Fibroblast of peridontal ligament (primary cell): ENCODE measurements at regions not wholly inside any gene's neighbourhood (a gene's known extent, or its start where the extent isn't known, plus 50 kb on each side); places are given as distances from the start of the nearest gene placed in this dataset.

Source experiments
- DNase-seq: peaks from one replicate; pipeline ENCODE4 v3.0.0-alpha.2; 2010; ENCODE audit errors: extremely low read depth

DNA sequence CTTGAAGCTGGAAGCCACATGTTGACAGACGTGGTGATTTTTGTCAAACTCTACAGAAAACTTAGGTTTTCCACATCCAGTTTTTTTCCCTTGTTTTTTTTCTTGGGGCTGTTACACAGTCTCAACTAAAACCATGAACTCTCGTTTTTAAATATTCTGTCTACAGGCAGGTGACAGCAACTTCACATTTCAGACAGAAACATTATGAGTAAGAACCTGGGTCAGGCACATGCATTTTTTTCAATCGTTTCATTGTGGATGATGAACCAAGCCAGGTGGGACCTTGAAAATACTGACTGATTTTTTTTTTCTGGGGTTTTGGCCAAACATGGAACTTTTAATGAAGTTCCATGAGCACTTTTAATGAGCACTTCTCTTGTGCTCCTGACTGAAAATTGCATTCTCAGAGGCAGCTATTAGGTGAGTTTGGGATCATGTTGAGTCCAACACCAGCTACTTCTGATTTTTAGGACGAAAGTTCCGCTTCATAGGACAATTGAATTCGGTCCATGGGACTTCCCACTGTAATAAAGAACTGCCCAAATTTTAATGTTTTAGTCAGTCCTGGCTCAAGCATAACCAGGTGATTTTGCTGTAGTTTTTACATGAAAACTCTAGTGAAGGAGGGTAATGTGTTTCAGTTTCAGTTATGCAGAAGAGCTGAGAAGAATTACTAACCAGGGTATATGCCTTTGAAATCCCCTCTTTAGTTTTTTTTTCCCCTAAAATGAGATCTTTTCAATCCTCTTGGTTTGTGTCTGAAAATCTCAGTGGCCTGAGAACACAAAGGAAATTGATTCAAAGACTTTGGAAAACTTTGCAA lies 93.2 kb upstream of the ADAMTS16 start:
- DNase-seq, result no peak

DNA sequence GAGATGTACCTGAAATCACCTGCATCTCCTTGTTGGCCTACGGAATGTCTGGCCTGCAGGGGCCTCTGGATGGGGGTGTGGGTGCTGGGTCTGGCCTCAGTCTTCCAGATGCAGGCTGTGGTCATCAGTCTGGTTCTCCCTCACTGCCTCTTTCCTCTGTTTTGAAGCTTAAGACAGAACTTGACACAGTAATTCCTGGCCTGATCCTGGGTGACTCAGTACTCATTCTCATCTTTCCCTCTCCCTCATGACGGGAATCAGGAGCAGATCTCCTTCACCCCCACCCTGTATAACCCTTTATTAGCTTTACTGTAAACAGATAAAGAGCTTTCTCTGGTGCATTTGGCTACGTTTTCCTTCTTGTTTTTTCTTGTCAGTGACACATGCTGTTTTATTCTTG lies 89.3 kb upstream of the ADAMTS16 start:
- no peak for DNase-seq

DNA sequence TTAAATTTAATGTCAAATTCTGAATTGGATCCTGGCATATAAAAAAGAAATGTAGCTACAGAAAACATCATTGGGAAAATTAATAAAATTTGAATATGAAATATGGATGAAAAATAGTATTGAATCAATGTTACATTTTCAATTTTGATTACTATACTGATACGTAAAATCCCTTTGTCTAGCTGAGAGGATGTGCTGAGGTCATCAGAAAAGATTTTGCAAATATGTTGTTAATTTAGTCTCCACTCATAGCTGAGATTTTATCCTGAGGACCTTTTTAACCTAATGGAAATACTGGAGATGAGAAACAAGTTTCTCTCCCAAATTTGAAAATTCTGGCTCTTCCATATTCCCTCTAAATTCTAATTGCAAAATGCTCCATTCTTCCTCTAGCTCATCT lies 84.4 kb upstream of the ADAMTS16 start:
- DNase-seq, result no peak

DNA sequence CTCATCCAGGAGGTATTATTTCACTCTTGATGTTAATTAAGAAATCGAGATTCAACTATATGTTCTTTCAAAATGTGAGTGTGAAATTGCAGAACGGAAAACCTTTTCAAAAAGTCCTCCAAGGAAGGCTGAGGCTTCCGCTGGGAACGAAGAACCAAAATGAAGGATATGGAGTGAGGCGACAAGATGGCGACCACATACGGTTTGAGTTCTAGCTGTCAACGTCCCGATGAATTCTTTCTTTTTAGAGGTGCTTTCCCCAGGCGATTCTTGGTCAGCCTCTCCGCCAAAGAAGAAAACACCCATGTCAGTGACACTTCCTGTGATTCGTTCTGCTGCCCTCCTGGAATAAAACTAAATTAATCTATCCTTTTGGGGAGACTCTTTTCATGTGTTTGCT lies 78.3 kb upstream of the ADAMTS16 start:
- no peak for DNase-seq

DNA sequence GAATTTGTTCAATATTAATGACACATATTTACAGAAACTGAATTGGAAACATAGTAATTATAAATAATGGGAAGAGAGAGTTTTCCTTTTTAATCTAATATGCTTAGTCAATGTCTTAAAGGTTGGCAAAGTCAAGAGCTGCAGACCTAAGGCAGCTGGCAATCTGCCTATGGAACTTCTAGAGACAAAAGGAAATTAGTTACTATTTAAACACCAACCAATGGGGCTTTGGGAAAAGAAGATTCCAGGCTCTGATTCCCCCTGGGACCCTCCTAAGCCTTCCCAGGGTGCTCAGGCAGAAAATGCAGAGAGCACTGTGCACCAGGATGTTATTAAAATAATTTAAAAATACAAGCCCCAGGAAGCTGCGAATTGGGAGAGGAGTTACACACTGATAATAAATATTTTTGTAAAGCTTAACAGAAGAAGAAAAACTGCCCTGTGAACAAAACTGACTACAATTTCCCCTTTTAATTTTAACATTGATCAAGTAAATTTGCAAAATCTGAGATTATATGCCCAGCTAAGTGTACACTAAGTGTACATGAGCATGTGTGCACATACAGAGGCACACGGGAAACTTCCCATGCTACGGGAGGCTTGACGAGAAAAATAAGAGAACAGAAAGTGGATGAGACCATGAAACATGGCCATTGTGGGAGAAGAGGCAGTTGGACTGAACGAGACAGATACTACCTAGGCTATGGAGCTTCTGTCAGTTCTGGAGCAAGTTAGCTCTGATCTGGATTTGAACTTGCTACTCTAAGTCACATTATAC lies 77.4 kb upstream of the ADAMTS16 start:
- no peak for DNase-seq

DNA sequence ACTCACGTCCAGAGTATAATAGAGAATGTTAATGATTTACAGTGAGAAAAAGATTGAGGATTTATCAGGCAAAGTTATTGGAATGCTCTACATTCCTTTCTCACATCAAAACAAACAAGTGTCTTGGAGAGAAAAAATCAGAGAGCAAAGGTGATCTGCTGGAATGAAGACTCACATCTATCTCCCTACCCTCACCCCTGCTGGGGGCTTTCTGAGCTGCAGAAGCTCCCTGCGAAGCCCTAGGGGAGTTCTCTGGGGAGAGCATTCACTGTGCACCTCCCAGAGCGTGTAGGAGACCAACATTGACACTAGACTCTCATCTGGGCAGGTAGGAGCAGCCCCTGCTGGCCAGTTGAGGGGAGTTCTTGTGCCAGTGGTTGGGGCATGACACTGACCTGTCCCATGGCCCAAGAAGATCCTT lies 76.6 kb upstream of the ADAMTS16 start:
- DNase-seq, result no peak

DNA sequence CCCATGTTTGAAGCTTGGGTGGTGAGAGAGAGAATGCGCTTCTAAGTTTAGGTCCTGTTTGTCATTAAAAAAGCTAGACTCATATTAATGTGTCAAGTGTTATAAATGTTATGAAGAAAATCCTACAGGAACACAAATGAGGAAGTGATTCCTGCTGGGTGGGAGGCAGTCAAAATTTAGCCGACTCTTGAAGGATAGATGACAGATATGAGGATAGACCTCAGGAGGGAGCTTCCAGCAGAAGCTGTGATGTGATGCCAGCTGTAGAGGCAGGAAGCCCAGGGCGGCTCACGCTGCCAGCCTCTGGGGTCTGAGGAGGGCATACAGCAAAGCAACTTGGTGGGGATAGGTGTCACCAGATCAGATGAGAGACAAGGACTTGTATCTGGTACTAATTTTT lies 74.7 kb upstream of the ADAMTS16 start:
- no peak for DNase-seq

DNA sequence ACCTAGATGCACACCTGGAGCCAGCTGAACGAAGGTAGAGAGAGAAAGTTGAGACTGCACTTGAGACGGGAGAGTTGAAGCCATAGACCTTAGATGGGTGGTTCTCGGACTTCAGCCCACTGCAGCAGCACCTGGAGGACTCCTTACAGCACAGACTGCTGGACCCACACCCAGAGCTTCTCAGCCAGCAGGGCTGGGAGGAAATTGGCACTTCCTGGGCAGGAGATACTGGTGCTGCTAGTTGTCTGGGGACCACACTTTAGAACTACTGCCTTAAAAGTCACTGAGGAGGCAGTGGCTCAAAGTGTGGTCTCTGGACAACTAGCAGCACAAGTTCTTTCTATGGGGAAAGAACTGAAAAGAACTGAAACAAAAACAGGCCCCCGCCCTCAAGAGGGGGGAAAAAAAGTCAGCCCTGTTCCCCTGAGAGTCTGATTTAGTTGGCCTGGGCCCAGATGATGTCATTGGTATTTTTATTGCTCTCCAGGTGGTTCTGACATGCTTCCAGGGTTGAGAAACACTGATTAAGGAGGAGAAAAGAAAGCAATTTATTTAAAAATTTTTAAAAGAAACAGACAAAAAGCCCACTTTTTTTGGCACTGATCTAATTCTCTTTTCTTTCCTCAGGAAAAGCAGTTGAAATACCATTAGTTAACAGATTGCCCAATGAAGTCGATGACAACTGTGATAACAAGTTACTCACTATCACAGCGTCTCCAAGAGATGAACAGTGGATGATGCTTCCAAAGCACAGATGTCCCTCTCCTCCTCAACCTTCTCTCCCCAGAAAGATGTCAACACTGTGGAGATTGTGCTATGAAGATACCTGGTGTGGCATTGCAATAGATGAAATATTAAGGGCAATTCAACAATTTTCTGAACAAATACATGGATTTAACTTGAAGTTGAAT lies 73.6 kb upstream of the ADAMTS16 start:
- DNase-seq, result no peak

DNA sequence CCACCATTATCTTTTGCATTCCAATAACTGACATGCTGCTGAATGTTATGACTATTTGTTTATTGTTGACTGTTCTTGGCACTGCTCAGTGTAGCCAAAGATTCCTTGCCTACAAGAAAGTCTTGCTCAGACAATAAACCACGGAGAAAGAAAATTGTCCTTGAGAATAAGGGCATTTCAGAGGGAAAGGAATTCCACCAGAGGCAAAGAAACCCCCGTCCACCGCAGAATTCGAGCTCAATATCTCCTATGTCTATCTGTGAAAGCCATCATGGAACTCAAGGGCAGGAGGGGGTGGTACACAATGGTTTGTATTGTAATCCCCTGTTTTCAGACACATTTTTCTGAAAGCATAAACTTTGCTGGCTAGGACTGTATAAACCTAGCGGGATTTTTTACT lies 70.3 kb upstream of the ADAMTS16 start:
- DNase-seq, result no peak

DNA sequence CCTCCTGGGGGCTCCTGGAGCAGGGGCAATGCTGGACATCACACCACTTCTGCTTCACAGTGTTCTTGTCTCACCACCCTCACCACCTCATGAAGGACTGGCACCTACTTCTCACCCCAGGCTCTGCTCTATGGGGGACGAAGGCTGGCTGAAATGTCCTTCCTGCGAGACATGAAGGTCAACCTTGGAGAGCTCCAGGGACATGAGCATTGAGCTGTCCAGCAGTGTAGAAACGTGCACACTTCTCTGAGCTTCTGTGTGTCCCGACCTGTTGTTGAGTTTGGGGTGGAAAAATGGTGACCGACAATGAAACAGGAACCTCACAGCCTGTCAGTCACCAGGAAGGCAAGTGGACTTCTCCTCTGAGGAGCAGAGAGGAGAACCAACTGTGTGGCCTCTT lies 68.6 kb upstream of the ADAMTS16 start:
- no peak for DNase-seq

DNA sequence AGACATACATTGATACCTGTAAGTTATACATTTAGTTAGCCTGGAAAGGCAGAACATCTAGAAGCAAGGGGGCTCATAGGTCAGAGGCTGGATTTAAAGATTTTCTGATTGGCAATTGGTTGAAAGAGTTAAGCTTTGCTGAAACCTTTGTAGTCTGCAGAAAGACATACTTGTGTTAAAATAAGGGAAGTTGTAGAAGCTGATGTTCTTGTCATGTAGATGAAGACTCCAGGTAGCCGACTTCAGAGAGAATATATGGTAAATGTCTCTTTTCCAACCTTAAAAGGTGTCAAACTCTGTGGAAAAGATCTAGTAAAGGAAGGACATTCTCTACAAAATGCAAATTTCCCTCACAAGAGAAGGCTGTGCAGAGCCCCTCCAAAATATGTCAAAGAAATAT lies 62.9 kb upstream of the ADAMTS16 start:
- DNase-seq, result no peak

DNA sequence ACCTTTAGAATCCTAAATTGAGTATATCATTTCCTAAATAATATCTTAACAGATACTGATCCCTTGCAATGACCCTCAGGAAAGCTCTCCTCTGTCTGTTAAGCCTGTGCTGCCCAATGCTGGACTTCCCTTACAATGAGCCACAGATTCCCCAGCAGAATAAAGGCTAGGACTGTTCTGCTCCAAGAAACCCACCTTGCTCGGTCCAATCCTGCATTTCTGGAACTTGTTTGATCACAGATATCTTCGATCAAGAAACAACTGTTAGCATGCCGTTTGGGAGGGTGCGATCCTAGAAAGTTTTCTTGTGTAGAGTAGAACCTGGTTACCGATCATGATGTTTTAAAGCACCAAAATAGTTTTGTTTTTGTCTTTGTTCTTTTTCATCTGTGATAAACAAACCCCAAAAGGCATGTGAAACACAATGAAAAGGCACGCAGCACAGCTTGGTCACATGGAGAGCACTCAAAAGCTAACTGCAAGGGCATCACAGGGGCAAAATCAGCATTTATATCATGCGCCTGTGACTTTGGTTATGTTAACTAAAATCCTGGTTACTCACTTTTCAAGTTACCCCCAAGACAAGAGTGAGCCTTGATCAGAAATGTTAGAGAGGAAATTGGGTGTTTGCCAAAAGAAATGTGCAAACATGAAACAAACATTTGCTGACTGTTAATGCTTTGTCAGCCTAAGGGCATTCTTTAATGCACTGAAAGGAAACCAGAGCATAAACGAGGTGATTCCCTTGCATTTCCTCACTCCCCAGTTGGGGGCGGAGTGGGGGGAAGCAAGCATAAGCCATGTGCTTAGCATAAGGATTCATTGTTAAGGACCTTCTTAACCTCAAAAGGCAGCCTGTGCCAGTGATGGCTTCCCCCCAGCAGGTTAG lies 61.9 kb upstream of the ADAMTS16 start:
- no peak for DNase-seq

DNA sequence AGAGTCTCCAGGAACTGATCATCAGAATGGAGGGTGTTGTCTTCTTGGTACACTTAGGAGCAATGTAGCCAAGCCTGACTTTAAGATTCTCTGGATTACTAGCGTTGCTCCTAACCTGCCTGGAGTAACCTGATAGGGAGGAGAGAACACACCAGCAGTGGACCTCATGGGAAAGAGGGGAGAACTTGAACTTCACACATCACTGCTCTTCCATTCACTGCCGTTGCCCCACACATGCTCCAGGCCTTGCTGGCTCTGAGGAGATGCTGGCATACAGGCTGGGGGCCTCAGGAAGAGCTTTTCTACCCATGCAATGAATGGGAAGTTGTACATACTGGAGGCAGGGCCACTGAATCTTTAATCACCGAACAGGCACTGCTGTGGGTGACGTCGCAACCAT lies 60.3 kb upstream of the ADAMTS16 start:
- no peak for DNase-seq

DNA sequence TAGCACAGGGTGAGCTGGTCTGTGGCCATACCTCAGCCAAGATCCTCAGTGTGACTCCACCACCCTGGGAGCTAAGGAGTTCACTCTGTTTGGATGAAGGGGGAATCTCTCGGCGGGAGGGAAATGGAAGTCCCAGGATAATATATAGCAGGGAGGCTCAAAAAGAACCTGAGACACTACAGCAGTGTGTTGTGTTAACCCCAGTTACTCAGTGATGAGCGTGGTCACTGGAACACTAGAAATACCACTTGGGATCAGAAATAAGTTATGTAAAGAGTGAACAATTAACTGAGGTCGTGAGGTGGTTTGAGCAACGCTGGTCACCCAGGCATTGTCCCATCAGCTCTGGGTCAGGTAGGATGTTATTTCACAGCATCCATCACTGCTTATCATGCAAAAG lies 59.3 kb upstream of the ADAMTS16 start:
- no peak for DNase-seq

DNA sequence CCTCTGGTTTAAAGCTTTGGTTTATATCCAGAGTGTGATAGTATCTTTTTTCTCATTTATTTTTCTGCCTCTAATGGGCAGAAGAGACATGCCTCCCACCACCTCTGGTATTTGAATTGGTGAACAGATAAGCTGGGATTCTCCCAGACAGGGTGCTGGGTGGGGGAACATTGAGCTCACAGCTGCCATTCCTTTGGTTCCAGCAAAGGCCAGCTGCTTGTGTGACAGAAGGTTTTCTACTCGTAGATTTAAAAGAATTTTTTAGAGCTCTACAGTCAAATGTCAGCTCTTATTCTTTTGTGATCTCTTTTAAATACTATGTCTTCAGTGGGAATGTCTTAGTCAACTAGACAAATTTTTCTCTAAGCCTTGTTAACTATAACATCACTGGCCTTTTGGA lies 54.7 kb upstream of the ADAMTS16 start:
- no peak for DNase-seq

DNA sequence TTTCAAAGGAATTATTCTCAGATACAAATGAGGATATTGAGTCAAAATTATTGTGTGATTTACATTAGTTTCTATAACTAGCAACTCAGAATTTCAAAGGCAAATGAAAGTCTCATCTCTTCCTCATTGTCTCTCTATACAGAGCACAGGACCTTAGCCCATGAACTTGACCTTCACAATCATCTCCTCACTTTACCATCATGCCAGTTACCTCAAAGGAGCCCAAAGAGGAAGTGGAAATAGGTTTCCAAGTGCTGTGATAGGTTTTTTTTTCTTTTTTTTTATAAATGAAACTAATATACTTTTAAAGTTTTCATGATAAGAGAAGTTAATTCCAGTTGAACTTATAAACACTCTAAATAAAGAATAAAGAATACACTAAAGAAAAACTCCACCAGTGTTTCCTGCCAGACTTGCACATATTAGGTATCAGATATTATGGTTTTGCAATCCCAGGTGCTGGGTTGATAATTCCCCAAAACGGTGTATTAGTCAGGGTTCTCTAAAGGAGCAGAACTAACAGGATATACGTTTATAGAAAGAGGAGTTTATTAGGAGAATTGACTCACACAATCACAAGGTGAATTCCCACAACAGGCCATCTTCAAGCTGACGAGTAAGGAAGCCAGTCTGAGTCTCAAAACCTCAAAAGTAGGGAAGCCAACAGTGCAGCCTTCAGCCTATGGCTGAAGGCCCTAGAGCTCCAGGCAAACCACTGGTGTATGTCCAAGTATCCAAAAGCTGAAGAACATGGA lies 50.1 kb upstream of the ADAMTS16 start:
- DNase-seq, result no peak
